Lower leg skin (tissue), 4 donors: ENCODE measurements at regions not wholly inside any gene's neighbourhood (a gene's known extent, or its start where the extent isn't known, plus 50 kb on each side); places are given as distances from the start of the nearest gene placed in this dataset.

ENCODE experiments used
- DNase-seq, 2 donors: peaks; one replicate each; pipeline ENCODE4 v3.0.0-alpha.2; 2019; ENCODE audit warnings: low spot score in 2 of 2
- H3K4me3 ChIP-seq: fragments of 200-600 bp; sonication (generic); 2 replicates; pipeline ENCODE4 v1.5.1; 2017; ENCODE audit warnings: mild to moderate bottlenecking, low read depth; ENCODE audit not compliant: poor library complexity, severe bottlenecking
- CTCF ChIP-seq, 3 donors: fragments of 450-650 bp; IDR thresholded peaks; one replicate each; pipeline ENCODE4 v1.5.1; 2016; ENCODE audit warnings: antibody characterized with exemption in 3 of 3, mild to moderate bottlenecking in 3 of 3, moderate library complexity in 2 of 3
- POLR2A ChIP-seq, 2 donors: fragments of 450-650 bp; IDR thresholded peaks; one replicate each; pipeline ENCODE4 v1.6.1; 2016 to 2017; ENCODE audit warnings: antibody characterized with exemption in 2 of 2, mild to moderate bottlenecking in 1 of 2, moderate library complexity in 1 of 2
- WGBS, 2 donors: methylation state at CpG; one replicate each; pipeline ENCODE4 v1.1.5; 2018; 5-methylcytosine and 5-hydroxymethylcytosine counted together
- intact Hi-C: fragments of 100-400 bp; cut with DNase I; formaldehyde crosslinking; loops from one replicate; pipeline ENCODE4 v1.15.0; 2023; ENCODE audit warnings: low total_unique reads

- DNase-seq = no peak
- 47 to 50% methylated on average over 2 of the region's 2 CpGs for WGBS, 2 donors
- H3K4me3 ChIP-seq = no peak overlapping the region
- intact Hi-C loops = no loop called here
- no peak for TF ChIP-seq POLR2A (IDR thresholded peaks at IDR 0.05)
- TF ChIP-seq CTCF (IDR thresholded peaks at IDR 0.05) = no peak
These were observed 715.7 kb upstream of the SORCS1 start for GRCh38 chr10:107880185-107880584.

GRCh38 chr10:107873007-107873406, 708.5 kb upstream of the SORCS1 start:
- DNase-seq = no peak
- intact Hi-C loops = no loop called here
- TF ChIP-seq POLR2A (IDR thresholded peaks at IDR 0.05) (no peak), CTCF (IDR thresholded peaks at IDR 0.05) (no peak)
- H3K4me3 ChIP-seq = no peak overlapping the region
- 84 to 86% methylated on average over 3 of the region's 3 CpGs for WGBS, 2 donors

GRCh38 chr10:107865691-107866090, 701.2 kb upstream of the SORCS1 start:
- no peak overlapping the region for H3K4me3 ChIP-seq
- WGBS, 2 donors = 65 to 75% methylated on average over 6 of the region's 6 CpGs
- no peak for DNase-seq
- intact Hi-C loops = no loop called here
- TF ChIP-seq CTCF (IDR thresholded peaks at IDR 0.05) (no peak), POLR2A (IDR thresholded peaks at IDR 0.05) (no peak)

- 73 to 78% methylated on average over 5 of the region's 5 CpGs for WGBS, 2 donors
- TF ChIP-seq POLR2A (IDR thresholded peaks at IDR 0.05) (no peak), CTCF (IDR thresholded peaks at IDR 0.05) (no peak)
- intact Hi-C loops = no loop called here
- no peak for DNase-seq
- H3K4me3 ChIP-seq = no peak overlapping the region
These were observed 694.6 kb upstream of the SORCS1 start for GRCh38 chr10:107859065-107859464.

GRCh38 chr10:107856047-107856315, 691.5 kb upstream of the SORCS1 start:
- TF ChIP-seq CTCF (IDR thresholded peaks at IDR 0.05) = no peak
- no peak for TF ChIP-seq POLR2A (IDR thresholded peaks at IDR 0.05)

GRCh38 chr10:107855301-107856046, 691.0 kb upstream of the SORCS1 start:
- DNase-seq = no peak
- no peak overlapping the region for H3K4me3 ChIP-seq
- TF ChIP-seq CTCF (IDR thresholded peaks at IDR 0.05) (no peak), POLR2A (IDR thresholded peaks at IDR 0.05) (no peak)
- WGBS, 2 donors = 62 to 63% methylated on average over 4 of the region's 4 CpGs
- intact Hi-C loops = no loop called here

More at GRCh38 chr10:107856047-107856315, 691.5 kb upstream of the SORCS1 start:
- no peak for DNase-seq
- no peak overlapping the region for H3K4me3 ChIP-seq
- intact Hi-C loops = no loop called here
